ENCODE measurements at regions not wholly inside any gene's neighbourhood (a gene's known extent, or its start where the extent isn't known, plus 50 kb on each side); places are given as distances from the start of the nearest gene placed in this dataset.

- Histone ChIP-seq H3K36me3 (ENCODE audit: control insufficient read depth in 4 of 4, insufficient read depth in 3 of 4, low read depth in 1 of 4, low read length in 3 of 4) (no peaks in the 10 kb centered on the region), H3K9me3 (ENCODE audit: control insufficient read depth in 4 of 4, low read length in 3 of 4) (no peaks in the 10 kb centered on the region), H3K27ac (ENCODE audit: low read depth in 1 of 2, low read length in 2 of 2) (no peak overlapping the region), H3K9ac (ENCODE audit: low read depth in 1 of 2, low read length in 2 of 2) (no peak overlapping the region), H3K27me3 (ENCODE audit: control insufficient read depth in 4 of 4, insufficient read depth in 4 of 4, low read length in 3 of 4) (no peaks in the 10 kb centered on the region), H3K4me1 (ENCODE audit: control insufficient read depth in 4 of 4, insufficient read depth in 4 of 4, low read length in 3 of 4) (no peaks in the 10 kb centered on the region), H3K4me3 (ENCODE audit: low read depth in 1 of 3, low read length in 3 of 3) (no peak overlapping the region)
- WGBS, result 92% methylated on average over 5 of the region's 5 CpGs
- TF ChIP-seq, protein P1, sequence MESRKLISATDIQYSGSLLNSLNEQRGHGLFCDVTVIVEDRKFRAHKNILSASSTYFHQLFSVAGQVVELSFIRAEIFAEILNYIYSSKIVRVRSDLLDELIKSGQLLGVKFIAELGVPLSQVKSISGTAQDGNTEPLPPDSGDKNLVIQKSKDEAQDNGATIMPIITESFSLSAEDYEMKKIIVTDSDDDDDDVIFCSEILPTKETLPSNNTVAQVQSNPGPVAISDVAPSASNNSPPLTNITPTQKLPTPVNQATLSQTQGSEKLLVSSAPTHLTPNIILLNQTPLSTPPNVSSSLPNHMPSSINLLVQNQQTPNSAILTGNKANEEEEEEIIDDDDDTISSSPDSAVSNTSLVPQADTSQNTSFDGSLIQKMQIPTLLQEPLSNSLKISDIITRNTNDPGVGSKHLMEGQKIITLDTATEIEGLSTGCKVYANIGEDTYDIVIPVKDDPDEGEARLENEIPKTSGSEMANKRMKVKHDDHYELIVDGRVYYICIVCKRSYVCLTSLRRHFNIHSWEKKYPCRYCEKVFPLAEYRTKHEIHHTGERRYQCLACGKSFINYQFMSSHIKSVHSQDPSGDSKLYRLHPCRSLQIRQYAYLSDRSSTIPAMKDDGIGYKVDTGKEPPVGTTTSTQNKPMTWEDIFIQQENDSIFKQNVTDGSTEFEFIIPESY (IDR thresholded peaks at IDR 0.05), result no peak
- TF ChIP-seq EGR1 (IDR thresholded peaks at IDR 0.05; ENCODE audit: low read depth in 2 of 2) (no peak), TAF1 (conservative IDR thresholded peaks at IDR 0.05) (no peak), CTCF (IDR thresholded peaks at IDR 0.05; ENCODE audit: low read depth, low read length, missing input control) (no peak), FOXA1 (IDR thresholded peaks at IDR 0.05) (no peak), FOXA2 (IDR thresholded peaks at IDR 0.05) (no peak), NR2F2 (IDR thresholded peaks at IDR 0.05) (no peak), GABPA (IDR thresholded peaks at IDR 0.05 in 1 of 2, conservative IDR thresholded peaks at IDR 0.05 in 1 of 2) (no peak), HNF4A (conservative IDR thresholded peaks at IDR 0.05) (no peak), ATF3 (IDR thresholded peaks at IDR 0.05) (no peak), JUND (IDR thresholded peaks at IDR 0.05) (no peak), RAD21 (IDR thresholded peaks at IDR 0.05) (no peak), SP1 (IDR thresholded peaks at IDR 0.05) (no peak)
- DNase-seq (ENCODE audit: low spot score), result no peak
Observed at GRCh38 chr1:87674791-87675190, 346.1 kb downstream of the LMO4 start.

DNA sequence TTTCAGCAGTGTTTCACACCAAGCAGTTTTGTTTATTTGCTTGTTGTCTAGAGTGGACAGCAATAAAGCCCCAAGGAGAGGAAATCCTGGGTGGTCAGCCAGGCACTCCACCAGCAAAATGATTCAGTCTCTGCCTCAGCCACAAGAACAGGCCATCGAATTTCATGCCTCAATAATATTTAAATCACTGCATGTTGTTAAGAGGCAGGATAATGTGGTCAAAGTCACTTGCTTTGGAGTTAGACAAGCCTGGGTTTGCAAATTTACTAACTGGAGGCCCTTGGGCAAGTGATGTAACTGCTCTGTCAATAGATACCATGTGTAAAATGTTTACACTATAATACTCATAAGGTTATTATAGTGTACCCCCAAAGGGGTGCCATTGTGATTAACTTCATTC is 349.6 kb downstream of the LMO4 start:
- Histone ChIP-seq H3K4me1 (ENCODE audit: control insufficient read depth in 4 of 4, insufficient read depth in 4 of 4, low read length in 3 of 4) (no peaks in the 10 kb centered on the region), H3K27ac (ENCODE audit: low read depth in 1 of 2, low read length in 2 of 2) (no peak overlapping the region), H3K27me3 (ENCODE audit: control insufficient read depth in 4 of 4, insufficient read depth in 4 of 4, low read length in 3 of 4) (no peaks in the 10 kb centered on the region), H3K4me3 (ENCODE audit: low read depth in 1 of 3, low read length in 3 of 3) (no peak overlapping the region), H3K9me3 (ENCODE audit: control insufficient read depth in 4 of 4, low read length in 3 of 4) (no peaks in the 10 kb centered on the region), H3K36me3 (ENCODE audit: control insufficient read depth in 4 of 4, insufficient read depth in 3 of 4, low read depth in 1 of 4, low read length in 3 of 4) (no peaks in the 10 kb centered on the region), H3K9ac (ENCODE audit: low read depth in 1 of 2, low read length in 2 of 2) (no peak overlapping the region)
- TF ChIP-seq ATF3 (IDR thresholded peaks at IDR 0.05) (no peak), FOXA1 (IDR thresholded peaks at IDR 0.05) (no peak), HNF4G (IDR thresholded peaks at IDR 0.05) (no peak), TAF1 (conservative IDR thresholded peaks at IDR 0.05) (no peak), RAD21 (IDR thresholded peaks at IDR 0.05) (no peak), RXRA (IDR thresholded peaks at IDR 0.05) (no peak), NR2F2 (IDR thresholded peaks at IDR 0.05) (no peak), HNF4A (conservative IDR thresholded peaks at IDR 0.05) (no peak)
- TF ChIP-seq, protein P2, sequence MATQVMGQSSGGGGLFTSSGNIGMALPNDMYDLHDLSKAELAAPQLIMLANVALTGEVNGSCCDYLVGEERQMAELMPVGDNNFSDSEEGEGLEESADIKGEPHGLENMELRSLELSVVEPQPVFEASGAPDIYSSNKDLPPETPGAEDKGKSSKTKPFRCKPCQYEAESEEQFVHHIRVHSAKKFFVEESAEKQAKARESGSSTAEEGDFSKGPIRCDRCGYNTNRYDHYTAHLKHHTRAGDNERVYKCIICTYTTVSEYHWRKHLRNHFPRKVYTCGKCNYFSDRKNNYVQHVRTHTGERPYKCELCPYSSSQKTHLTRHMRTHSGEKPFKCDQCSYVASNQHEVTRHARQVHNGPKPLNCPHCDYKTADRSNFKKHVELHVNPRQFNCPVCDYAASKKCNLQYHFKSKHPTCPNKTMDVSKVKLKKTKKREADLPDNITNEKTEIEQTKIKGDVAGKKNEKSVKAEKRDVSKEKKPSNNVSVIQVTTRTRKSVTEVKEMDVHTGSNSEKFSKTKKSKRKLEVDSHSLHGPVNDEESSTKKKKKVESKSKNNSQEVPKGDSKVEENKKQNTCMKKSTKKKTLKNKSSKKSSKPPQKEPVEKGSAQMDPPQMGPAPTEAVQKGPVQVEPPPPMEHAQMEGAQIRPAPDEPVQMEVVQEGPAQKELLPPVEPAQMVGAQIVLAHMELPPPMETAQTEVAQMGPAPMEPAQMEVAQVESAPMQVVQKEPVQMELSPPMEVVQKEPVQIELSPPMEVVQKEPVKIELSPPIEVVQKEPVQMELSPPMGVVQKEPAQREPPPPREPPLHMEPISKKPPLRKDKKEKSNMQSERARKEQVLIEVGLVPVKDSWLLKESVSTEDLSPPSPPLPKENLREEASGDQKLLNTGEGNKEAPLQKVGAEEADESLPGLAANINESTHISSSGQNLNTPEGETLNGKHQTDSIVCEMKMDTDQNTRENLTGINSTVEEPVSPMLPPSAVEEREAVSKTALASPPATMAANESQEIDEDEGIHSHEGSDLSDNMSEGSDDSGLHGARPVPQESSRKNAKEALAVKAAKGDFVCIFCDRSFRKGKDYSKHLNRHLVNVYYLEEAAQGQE (IDR thresholded peaks at IDR 0.05), result no peak
- TF ChIP-seq, protein P1 (IDR thresholded peaks at IDR 0.05), result no peak
- WGBS, result 51% methylated on average over 1 of the region's 1 CpG
- no peak for DNase-seq (ENCODE audit: low spot score)
